GM18861 (cell line): ENCODE measurements at regions not wholly inside any gene's neighbourhood (a gene's known extent, or its start where the extent isn't known, plus 50 kb on each side); places are given as distances from the start of the nearest gene placed in this dataset.
"Not testable (repeated sequence)": the region's sequence is repeated elsewhere in the genome, so short reads cannot be mapped to it uniquely, and the experiment has no call there.

Experiments
- ATAC-seq: cut with Tn5 transposase; IDR thresholded peaks from one replicate; pipeline ENCODE4 v1.9.1; 2021; ENCODE audit not compliant: unreplicated experiment

DNA sequence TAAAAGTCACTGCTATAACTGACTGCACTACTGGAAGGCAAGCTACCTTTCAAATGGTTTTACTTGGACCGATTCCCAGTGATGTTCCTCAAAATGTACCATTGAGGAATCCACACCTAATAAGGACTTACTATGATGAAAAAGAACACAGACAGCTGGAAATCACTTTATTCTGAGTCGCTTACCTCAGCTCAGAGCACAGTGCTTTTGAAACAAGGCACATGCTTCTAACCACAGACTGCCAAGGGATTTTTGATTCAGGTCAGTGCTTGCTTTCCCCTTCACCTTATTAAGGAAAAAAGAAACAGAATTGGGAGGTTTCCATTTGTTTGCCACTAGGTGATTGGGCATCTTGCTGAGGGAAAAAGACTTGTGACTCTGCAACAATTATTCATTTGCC, 707.5 kb upstream of the FSHR start:
- no peak for ATAC-seq

DNA sequence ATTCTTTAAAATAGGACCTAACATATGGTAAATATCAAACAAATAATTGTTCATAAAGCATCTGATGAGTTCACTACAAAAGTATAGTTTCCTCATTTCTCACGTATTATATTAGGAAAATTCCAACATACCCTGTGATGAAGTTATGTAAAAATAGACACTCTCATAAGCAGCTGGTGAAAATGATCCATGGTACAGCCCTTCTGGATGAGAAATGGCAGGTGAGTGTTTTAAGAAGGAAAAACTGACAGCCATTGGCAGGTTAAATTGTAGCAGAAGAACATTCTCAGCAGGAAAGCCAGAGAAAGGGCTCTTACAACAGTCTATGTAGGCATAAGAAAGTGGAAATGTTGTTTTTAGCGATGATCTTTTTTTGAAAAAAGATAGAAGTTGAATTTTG, 706.5 kb upstream of the FSHR start:
- no peak for ATAC-seq

DNA sequence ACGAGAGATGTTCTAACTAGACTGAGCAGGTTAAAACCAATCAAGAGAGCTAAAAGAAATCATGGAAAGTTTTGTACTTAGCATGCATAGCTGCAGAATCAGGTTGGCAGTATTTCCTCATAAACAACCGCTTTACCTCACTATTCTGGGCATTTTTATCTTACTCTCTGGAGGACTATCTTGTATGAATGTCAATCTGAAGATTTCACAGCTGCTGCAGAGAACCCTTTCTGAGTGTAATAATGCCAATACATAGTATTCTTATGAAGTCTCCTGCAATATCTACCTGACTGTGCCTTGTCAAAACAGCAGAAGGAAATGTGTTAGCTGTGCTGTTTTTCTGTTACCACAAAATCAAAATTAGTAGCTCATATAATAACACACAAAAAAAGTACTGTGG, 705.9 kb upstream of the FSHR start:
- no peak for ATAC-seq

DNA sequence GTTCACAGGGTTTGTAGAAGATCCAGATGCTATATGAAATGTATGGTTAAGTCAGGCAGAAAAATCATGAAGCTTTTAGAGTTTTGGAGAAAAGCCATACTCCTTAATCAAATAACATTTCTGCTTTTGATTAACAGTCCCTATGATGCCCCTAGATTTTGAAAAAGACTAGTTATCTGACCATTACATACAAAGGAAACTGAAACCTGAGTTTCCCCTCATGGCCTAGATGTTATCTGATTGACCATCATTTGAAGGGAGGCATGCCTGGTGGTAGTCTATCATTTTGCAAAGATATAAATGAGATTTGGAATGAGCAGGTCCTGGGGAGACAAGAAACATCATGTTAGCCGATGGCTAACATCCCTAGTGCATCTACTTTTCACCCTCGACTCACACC, 704.3 kb upstream of the FSHR start:
- no peak for ATAC-seq

DNA sequence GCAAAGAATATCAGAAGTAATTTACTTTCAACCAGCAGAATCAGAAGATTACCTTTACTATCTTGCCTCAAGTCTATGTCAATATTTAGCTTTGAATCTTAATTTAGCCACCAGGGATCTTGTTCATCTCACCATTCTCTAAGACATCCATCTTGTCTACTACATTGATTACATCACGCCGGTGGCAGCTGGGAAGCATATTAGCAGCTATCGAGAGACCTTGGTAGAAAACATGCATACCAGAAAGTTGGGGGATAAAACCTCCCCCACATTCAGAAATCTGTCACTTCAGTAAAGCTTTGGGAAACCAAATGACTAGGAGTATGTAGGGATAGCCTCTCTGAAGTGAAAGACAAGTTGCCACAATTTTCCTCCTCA, 703.8 kb upstream of the FSHR start:
- no peak for ATAC-seq

DNA sequence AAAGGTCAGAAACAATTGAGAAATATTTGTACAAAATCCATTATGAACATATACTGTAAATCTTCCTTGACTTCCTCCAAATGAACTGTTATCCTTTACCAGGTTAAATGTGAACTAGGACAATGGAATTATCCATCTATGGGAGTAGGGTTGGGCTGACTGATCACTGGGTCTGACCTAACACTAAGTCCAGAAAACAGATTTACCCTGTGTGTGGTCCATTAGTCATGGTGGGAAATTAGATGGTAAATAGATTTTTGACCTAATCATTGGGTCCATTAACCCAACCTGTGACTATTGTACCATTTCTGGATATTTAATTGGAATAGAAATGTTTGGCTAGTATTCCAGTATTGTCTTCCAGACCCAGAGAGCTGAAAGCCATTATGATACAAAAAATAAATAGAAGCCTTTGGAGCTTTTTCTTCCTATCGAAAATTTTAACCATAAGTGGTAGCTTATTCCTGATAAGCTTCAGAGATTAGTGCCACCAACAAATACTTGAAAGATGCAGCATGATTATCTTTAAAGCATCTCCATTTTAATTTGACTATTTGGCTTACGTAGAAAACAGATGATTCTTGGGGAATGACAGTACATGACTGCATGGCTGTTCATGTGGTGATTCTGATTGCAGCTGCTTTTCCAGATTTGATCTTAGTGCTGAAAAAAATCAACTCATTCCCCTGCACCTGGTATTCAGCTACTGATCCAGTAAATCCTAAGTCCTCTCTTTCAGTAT, 703.2 kb upstream of the FSHR start:
- ATAC-seq = no peak

DNA sequence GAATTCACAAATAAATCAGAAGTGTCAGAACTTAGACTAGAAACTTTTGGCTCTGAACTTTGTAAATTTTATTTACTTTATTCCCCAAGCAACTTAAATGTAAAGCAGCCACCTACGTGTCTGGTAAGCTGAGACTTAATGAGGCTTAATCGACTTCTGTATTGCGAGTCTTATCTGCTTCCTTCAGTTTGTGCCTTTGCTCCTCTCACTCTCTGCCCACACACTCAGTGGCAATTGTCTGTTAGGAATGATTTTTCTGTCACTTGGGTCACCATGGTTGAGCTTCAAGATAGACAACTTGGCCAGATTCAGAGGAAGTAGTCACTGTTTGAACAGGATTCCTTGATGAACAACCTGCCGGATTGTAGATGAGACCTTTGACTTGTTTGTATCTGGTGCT, 691.4 kb upstream of the FSHR start:
- no peak for ATAC-seq

DNA sequence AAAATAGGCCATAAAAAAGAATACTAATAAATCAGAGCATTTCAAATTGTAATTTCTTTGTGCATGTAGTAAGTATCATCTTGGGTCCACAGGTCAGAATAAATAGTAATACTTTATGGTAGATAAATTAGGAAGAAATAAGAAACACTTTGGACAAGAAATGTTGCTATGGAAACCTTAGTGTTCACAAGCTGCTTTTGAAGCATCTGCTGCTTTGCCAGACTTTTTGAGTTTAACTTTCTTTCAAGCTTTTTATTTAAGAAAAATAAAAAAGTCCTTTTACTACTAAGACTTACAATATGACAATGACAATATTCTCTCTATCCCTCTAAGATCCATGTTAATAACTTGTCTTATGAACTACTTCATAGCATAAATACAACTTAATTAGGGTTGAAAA, 690.7 kb upstream of the FSHR start:
- no peak for ATAC-seq

DNA sequence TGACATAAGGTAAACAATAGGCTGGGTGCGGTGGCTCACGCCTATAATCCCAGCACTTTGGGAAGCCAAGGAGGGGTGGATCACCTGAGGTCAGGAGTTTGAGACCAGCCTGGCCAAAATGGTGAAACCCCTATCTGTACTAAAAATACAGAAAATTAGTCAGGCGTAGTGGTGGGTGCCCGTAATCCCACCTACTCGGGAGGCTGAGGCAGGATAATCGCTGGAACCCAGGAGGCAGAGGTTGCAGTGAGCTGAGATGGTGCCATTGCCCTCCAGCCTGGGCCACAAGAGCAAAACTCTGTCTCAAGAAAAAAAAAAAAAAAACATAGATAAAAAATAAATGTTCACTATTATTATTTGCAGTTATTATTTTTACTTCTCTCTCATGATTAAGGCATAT, 689.8 kb upstream of the FSHR start:
- not testable (repeated sequence) for ATAC-seq

DNA sequence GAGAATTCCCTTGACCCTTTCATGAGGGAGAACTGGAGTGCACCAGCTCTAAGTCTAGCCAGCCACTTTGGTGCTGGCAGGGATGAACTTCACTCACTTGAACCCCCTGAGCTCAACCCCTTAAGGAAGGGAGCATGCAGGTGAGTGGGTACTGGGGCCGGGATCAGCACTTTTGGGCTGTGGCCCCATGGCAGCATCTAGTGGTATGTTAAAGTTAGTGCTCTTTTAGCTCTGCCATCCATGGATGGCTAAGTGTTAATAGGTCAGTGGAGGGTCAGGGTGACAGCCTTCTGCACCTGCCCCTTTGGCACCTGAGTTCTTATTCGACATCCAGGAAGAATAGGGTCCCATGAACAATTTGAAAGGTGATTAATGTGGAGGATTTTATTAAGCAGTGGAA, 689.0 kb upstream of the FSHR start:
- ATAC-seq = no peak

DNA sequence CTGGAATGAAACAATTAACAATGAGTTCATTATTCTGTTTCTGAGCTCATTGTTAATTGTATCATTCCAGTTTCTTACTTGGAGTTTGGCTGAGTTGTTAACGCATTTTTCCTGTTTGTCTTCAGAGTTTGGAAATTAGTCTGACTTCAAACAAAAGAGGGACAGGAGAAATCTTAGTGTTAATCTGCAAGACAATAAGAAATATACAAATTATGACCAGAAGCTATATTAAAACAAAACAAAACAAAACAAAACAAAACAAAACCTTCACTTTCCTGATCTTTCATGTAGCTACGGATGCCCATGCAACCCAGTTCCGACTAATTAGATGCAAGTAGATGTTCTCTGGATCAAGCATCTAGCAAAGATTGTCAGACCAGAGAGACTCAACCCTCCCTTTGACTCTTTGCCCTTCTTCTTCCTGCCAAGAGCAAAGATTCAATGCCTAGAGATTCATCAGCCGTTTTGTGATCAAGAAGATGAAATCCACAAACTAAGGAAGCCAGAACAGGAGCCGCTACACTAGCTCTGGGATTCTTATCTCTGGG, 686.2 kb upstream of the FSHR start:
- ATAC-seq = no peak

DNA sequence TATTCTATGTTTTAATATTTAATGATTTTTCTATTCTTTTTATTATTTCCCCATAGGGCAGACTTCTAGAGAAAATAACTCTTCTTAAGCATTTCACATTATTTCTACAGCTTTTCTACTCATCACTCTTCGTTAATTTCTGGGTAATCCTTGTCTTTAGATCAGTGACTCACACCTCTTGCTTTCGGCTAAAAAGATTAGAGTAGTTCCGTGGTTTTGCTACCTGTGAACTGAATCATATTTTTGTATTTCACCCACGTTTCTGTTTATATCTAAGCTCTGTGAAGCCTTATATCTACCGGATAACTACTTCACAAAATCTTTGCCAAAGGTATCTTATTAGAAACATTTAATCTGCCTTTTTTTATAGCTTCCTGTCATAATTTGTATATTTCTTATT, 685.5 kb upstream of the FSHR start:
- no peak for ATAC-seq

DNA sequence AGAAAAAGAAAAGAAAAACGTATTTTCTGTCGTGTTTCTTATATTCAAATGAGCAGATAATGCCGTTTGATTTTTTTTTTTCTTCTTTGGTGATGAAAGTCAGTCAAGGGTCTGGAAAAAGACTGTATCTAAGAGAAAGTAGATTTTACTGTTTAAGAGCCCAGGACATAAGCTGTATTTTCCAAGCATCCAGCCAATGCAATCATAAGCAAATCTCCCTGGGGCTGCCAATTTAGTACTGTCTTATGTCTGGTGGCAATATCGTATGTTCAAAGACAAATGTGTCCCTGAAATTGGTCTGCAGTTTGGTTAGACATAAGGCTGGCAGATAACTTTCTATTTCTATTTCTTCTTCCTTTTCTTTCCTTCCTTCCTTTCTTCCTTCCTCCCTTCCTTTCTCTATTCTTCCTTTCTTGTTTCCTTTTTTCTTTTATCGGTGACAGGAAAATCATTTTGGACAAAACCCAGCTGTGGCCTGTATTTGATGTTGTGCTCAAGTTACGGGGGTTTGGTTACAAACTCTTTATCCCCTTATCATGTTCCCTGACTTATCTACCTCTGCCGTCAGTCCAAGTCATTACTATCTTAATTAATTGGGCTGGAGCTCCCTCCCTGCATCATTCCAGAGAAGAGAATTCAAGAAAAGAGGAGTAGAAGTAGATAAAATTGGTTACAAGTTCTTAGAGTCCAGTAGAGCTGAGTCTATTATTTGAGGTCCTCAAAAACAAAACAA, 683.4 kb upstream of the FSHR start:
- no peak for ATAC-seq

DNA sequence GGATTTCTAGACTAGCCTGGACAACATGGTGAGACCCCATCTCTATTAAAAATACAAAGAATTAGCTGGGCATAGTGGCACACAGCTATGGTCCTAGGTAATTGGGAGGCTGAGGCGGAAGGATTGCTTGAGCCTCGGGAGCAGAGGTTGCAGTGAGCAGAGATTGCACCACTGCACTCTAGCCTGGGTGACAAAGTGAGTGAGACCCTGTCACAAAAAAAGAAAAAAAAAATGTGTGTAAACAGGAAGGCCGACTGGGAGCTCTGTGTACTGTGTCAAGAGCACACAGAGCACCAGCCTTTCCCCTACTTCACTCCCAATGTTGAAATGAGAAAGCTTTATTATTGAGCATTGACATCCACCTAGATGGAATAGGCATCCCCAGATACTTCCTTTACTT, 681.7 kb upstream of the FSHR start:
- ATAC-seq = no peak

DNA sequence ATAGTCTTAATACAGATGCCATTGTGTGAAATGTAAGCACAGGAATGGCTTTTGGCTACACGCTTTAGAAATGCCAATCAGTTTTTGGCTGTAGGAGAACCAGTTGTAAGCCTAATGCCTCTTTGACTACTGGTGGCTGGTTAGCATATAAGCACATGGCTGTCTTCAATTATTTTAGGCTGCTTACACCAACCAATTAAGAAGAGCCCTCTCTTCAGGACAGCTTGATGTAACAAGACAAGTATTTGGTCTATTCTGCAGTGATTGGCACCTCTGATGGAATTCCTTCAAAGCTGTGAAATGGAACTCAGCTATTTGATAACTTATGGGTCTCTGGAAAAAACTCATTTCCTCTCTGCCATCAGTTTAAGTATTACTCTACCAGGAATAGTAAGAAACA, 680.1 kb upstream of the FSHR start:
- ATAC-seq = no peak

DNA sequence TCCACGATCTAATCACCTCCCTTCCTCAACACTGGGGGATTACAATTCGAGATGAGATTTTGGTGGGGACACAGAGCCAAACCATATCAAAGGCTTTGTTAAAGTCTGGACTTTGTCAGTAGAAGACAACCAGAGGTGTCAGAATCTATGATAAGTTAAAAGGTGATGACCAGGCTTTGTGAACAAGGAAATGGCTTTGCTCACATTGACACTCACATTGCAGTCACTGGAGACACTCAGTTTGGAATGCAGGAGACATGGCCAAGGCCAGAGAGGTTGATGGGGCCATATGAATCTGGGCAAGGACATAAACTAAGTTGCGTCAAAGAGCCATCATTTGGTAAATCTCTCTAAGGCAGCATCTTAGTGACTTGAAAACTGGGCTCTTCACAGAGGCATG, 678.2 kb upstream of the FSHR start:
- ATAC-seq = no peak

DNA sequence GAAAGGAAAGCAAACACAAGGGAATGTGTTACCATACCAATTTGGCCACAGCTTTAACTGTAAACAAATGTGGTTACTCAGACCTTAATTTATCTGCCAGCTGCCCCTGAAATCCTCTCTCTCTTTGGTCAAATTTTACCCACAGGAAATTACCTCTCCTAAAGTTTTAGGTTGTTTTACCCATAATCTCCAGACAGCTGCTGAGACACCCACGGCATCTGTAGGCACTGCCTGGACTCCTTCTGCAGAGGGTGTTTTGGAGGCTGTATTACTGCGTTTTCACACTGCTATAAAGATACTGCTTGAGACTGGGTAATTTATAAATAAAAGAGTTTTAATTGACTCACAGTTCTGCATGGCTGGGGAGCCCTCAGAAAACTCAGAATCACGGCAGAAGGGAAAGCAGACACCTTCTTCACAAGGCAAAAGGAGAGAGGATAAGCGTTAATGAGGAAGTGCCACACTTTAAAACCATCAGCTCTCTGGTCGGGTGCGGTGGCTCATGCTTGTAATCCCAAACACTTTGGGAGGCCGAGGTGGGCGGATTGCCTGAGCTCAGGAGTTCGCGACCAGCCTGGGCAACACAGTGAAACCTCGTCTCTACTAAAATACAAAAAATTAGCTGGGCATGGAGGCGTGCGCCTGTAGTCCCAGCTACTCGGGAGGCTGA, 677.5 kb upstream of the FSHR start:
- no peak for ATAC-seq

DNA sequence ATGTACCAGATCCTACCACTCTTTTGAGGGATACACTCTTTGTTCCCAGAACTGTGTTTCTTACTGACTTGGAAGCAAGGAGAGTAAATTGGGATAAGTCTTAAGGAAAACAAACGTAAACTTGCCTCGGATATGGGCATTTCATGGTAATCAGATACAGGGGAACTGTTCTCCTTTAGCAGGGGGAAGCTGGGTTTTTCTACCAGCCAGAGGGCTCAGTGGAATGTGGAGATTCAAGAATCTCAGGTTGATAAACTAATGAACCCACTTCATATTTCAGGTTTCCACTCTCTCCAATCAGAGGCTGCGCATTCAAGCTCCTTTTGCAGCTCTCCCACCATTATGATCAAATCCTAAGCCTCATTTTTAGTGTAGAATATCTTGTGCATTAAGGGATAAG, 676.5 kb upstream of the FSHR start:
- no peak for ATAC-seq

DNA sequence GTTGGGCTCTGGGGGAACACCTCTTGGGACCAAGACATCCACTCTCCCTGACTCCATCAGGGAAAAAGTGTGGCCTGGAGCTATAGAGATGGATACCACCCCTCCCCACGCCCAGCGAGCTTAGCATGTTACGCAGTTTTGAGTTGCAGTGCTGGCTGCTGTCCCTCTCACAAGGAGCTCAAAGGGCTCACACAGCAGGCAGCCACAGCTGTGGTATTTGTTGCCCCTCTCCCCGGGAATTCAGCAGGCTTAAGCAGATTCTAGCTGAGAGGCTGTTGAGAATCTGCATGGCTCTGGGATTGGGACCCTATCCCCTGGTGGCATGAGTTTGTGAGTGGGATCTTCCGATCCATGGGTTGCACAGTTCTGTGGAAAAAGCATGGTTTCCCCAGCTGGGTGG, 673.1 kb upstream of the FSHR start:
- ATAC-seq = no peak

DNA sequence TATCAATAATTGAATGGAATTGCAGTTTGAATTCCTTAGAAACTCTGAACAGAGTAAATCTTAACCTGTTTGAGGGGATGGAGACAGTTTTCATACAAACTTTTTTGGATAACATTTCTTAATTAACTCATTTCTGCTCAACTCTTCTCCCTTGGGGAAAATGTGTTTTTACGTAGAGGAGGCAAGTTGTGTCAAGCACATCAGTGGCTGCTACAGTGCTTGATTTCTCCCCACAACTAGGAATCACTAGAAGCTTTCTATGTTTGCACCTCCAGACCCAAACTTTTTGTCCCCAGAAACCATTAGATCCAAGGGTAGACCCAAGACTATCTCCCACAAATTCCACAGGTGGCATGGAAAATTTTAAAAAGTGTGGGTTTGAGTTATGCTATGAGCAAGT, 658.9 kb upstream of the FSHR start:
- ATAC-seq = no peak

DNA sequence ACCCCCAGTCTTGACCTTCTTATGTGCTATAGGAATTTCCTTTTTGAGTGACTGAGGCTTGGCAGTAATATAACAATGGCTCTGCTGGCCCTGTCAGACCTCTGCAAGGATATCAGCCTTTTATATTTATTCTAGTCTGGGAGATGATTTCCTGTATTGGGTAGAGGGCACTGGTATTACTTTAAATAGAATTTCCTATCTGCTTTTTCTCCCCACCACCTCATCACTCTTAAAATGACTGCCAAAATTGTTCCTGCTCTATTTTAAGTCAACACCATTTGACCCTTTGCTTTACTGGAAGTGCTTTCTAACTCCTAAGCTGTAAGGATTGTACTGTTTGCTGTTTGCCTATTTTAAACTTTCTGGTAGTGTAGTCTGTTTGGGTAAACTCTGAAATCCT, 658.4 kb upstream of the FSHR start:
- no peak for ATAC-seq

DNA sequence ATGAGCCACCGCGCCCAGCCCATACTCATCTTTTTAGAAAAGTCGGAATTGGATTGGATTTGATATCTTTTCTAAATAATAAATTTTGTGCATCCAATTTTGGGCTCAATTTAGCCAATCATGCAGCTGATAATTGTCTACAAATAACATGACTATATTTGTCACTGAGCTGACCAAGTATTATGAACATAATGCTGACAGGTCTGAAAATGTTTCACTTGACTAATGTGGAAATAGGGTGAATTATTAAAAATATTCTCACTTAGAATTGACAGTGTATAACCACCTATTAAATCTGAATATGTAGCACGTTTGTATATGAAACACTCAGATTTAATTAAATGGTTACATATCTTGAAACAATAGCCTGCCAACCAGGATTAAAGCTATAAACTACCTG, 657.2 kb upstream of the FSHR start:
- ATAC-seq = no peak
